ENCODE measurements at regions not wholly inside any gene's neighbourhood (a gene's known extent, or its start where the extent isn't known, plus 50 kb on each side); places are given as distances from the start of the nearest gene placed in this dataset.

GRCh38 chr13:111519041-111519440 is 198.6 kb downstream of the TEX29 start:
- TF ChIP-seq POLR2A (IDR thresholded peaks at IDR 0.05), result no peak
- TF ChIP-seq, protein P1, sequence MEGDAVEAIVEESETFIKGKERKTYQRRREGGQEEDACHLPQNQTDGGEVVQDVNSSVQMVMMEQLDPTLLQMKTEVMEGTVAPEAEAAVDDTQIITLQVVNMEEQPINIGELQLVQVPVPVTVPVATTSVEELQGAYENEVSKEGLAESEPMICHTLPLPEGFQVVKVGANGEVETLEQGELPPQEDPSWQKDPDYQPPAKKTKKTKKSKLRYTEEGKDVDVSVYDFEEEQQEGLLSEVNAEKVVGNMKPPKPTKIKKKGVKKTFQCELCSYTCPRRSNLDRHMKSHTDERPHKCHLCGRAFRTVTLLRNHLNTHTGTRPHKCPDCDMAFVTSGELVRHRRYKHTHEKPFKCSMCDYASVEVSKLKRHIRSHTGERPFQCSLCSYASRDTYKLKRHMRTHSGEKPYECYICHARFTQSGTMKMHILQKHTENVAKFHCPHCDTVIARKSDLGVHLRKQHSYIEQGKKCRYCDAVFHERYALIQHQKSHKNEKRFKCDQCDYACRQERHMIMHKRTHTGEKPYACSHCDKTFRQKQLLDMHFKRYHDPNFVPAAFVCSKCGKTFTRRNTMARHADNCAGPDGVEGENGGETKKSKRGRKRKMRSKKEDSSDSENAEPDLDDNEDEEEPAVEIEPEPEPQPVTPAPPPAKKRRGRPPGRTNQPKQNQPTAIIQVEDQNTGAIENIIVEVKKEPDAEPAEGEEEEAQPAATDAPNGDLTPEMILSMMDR (IDR thresholded peaks at IDR 0.05), result no peak

All from uterus (tissue), 2 donors.